HepG2 (cell line): ENCODE measurements at regions not wholly inside any gene's neighbourhood (a gene's known extent, or its start where the extent isn't known, plus 50 kb on each side); places are given as distances from the start of the nearest gene placed in this dataset.

Source experiments
- ATAC-seq: fragments of 200-7000 bp; cut with Tn5 transposase; 3 replicates; pipeline ENCODE4 v1.9.1; 2020; ENCODE audit warnings: mild to moderate bottlenecking, moderate library complexity
- BruUV-seq: library from RNA; stranded (reverse); fragments of 400-500 nt; replicated peaks from 2 replicates; lab custom pipeline; 2021; lab: Mats Ljungman, UMichigan
- CTCF ChIA-PET: fragments of 300-600 bp; formaldehyde crosslinking; extraction: SDS; loops from one replicate; lab custom pipeline; 2021; ENCODE audit warnings: low total read pairs, inconsistent platforms, low intra/inter-chr PET ratio; lab: Yijun Ruan, JAX
- POLR2A ChIA-PET: fragments of 350-600 bp; sonication (Branson Sonifier 250); formaldehyde crosslinking; loops from one replicate; lab custom pipeline; 2020; ENCODE audit warnings: antibody characterized with exemption, inconsistent platforms; lab: Yijun Ruan, JAX
- DNase-seq: peaks from one replicate; pipeline ENCODE4 v3.0.0-alpha.2; 2015; ENCODE audit warnings: low spot score
- FAIRE-seq: peaks from 3 replicates; lab custom pipeline; 2011; peaks lifted over from hg19 to GRCh38; lab: Jason Lieb, UNC
- H2AFZ ChIP-seq: one replicate; pipeline ENCODE4 v1.6.1; 2011; ENCODE audit warnings: low read length, inconsistent platforms
- H3K27ac ChIP-seq: fragments of 300-600 bp; 3 replicates; pipeline ENCODE4 v1.8.0; 2011; ENCODE audit warnings: mixed run types, mild to moderate bottlenecking, mixed read lengths, low read length, inconsistent platforms; ENCODE audit not compliant: insufficient read depth; ENCODE audit errors: extremely low read length
- H3K27me3 ChIP-seq, 2 experiments: fragments of 200-600 bp in 1 of 2; 2 replicates in 1 of 2; 3 replicates in 1 of 2; pipeline versions ENCODE4 v1.6.0 to v1.8.0; 2011; ENCODE audit warnings: low read length in 2 of 2, mild to moderate bottlenecking in 2 of 2, moderate library complexity in 2 of 2, inconsistent platforms in 1 of 2; ENCODE audit not compliant: insufficient read depth in 2 of 2, control insufficient read depth in 1 of 2
- H3K36me3 ChIP-seq, 2 experiments: fragments of 200-600 bp in 1 of 2; replicated peaks in 1 of 2; 2 replicates in 1 of 2; 3 replicates in 1 of 2; pipeline versions ENCODE4 v1.5.1 to v1.8.0; 2011; ENCODE audit warnings: low read length in 2 of 2, inconsistent platforms in 1 of 2; ENCODE audit not compliant: insufficient read depth in 2 of 2, control insufficient read depth in 1 of 2
- H3K4me1 ChIP-seq: 2 replicates; pipeline ENCODE4 v1.5.1; 2012; ENCODE audit warnings: low read length, inconsistent platforms; ENCODE audit not compliant: insufficient read depth
- H3K4me2 ChIP-seq: 2 replicates; pipeline ENCODE4 v1.6.0; 2011; ENCODE audit warnings: low read depth, low read length, inconsistent platforms
- H3K4me3 ChIP-seq, 3 experiments: fragments of 200-600 bp in 1 of 3; sonication (generic), shearing (Covaris generic) in 1 of 3; replicated peaks in 1 of 3; 2 replicates each; pipeline ENCODE4 v1.5.1; 2011 to 2016; ENCODE audit warnings: low read length in 3 of 3, inconsistent platforms in 2 of 3, low read depth in 2 of 3, mild to moderate bottlenecking in 2 of 3, control low read depth in 1 of 3, mixed read lengths in 1 of 3; ENCODE audit not compliant: insufficient read depth in 1 of 3
- H3K79me2 ChIP-seq: one replicate; pipeline ENCODE4 v1.6.1; 2011; ENCODE audit warnings: low read length, inconsistent platforms; ENCODE audit not compliant: insufficient read depth
- H3K9ac ChIP-seq: 2 replicates; pipeline ENCODE4 v1.6.0; 2011; ENCODE audit warnings: mild to moderate bottlenecking, low read depth, low read length, inconsistent platforms; ENCODE audit not compliant: insufficient read depth
- H3K9me3 ChIP-seq: 2 replicates; pipeline ENCODE4 v1.5.1; 2012; ENCODE audit warnings: mild to moderate bottlenecking, low read length
- H4K20me1 ChIP-seq: 2 replicates; pipeline ENCODE4 v1.6.0; 2011; ENCODE audit warnings: inconsistent platforms, mild to moderate bottlenecking, low read length, moderate library complexity; ENCODE audit not compliant: insufficient read depth
- DMAP1 ChIP-seq: IDR thresholded peaks from 2 replicates; pipeline ENCODE4 v1.6.1; 2016
- FOXA1 ChIP-seq, 2 experiments: fragments of 450-650 bp in 1 of 2; sonication (generic) in 1 of 2; formaldehyde crosslinking in 1 of 2; IDR thresholded peaks; 2 replicates each; pipeline versions ENCODE4 v1.4.0 to v1.6.1; 2016 to 2020; ENCODE audit warnings: missing genetic modification reagents in 1 of 2
- KDM2A ChIP-seq: sonication (generic); formaldehyde crosslinking; IDR thresholded peaks from 2 replicates; pipeline ENCODE4 v1.4.0; 2020; ENCODE audit warnings: low read depth, missing genetic modification reagents, borderline replicate concordance
- KDM3A ChIP-seq: IDR thresholded peaks from 2 replicates; pipeline ENCODE4 v1.6.1; 2018; ENCODE audit warnings: low read depth, missing compliant biosample characterization
- MAFF ChIP-seq: IDR thresholded peaks from 2 replicates; pipeline ENCODE4 v1.6.1; 2011; ENCODE audit warnings: low read depth, low read length, improper control_type of control experiment
- MAFK ChIP-seq, 2 experiments: IDR thresholded peaks in 1 of 2; conservative IDR thresholded peaks in 1 of 2; 2 replicates each; pipeline ENCODE4 v1.6.1; 2011; ENCODE audit warnings: improper control_type of control experiment in 2 of 2, low read length in 2 of 2
- SALL2 ChIP-seq: sonication (generic); formaldehyde crosslinking; IDR thresholded peaks from 2 replicates; pipeline ENCODE4 v1.8.1; 2023; ENCODE audit warnings: mild to moderate bottlenecking, missing genetic modification reagents, inconsistent platforms
- YY1 ChIP-seq: IDR thresholded peaks from 2 replicates; pipeline ENCODE4 v1.6.1; 2011; ENCODE audit warnings: low read length, low read depth, moderate library complexity, mild to moderate bottlenecking; ENCODE audit not compliant: insufficient read depth, insufficient replicate concordance
- ZNF143 ChIP-seq: sonication (generic); formaldehyde crosslinking; IDR thresholded peaks from 2 replicates; pipeline ENCODE4 v1.4.0; 2020; ENCODE audit warnings: missing genetic modification reagents
- ZNF605 ChIP-seq: sonication (generic); formaldehyde crosslinking; IDR thresholded peaks from 2 replicates; pipeline ENCODE4 v1.8.0; 2022; ENCODE audit warnings: mild to moderate bottlenecking, missing genetic modification reagents
- WGBS: methylation state at CpG from one replicate; pipeline ENCODE4 v1.1.6; 2017; ENCODE audit warnings: low lambda C conversion rate; 5-methylcytosine and 5-hydroxymethylcytosine counted together
- in situ Hi-C: cut with HindIII; loops from 2 replicates; pipeline ENCODE4 v1.10.0; 2017; ENCODE audit warnings: low pct_unique_long_range_greater_than_20kb; ENCODE audit not compliant: extremely low pct_ligation_motif_present
- intact Hi-C: fragments of 100-400 bp; cut with micrococcal nuclease; formaldehyde crosslinking; loops from one replicate; pipeline ENCODE4 v1.10.0; 2022; ENCODE audit not compliant: unreplicated experiment
- TF ChIP-seq, protein P1 (sequence below): sonication (generic); formaldehyde crosslinking; IDR thresholded peaks from 2 replicates; pipeline ENCODE4 v1.5.0; 2020; ENCODE audit warnings: mild to moderate bottlenecking, missing genetic modification reagents
- TF ChIP-seq, protein P2 (sequence below): sonication (generic); formaldehyde crosslinking; IDR thresholded peaks from 2 replicates; pipeline ENCODE4 v1.5.0; 2020; ENCODE audit warnings: missing genetic modification reagents, mild to moderate bottlenecking, borderline replicate concordance

DNA sequence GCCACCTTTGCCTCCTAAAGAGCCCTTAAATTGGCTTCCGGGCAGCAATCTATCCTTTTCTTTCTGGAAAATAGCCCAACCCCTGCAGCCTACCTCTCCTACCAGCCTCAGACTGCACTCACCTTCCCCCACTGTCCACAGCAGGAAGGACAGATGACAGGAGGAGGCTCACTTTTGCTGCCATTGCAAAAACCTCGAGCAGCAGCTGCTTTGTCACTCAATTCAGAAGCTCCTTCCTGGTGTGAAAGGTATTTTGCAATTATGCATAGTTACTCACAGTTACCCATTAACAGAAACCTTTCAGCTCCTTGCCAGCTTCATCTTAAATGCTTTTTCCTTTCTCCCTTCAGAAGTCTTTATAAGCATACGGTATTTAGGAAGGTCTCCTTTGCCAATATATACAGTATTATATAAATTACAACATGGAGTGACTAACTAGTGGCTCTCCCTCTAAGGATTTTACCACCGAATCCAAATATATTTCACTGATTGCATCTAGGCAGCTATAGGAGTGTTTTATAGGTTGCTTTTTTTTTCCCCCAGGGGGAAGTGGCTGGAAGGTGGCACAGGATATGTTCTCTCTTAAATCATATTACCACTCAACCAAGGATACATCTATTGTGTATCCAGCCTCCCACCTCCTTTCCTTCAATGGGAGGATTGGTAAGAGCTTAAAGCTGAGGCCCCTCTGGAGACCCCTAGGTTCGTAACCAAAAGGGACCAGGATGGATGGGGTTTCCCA, 142.1 kb upstream of the IPO9 start:
- Histone ChIP-seq H2AFZ (no peak overlapping the region), H3K79me2 (no peaks in the 10 kb centered on the region), H3K9me3 (no peaks in the 10 kb centered on the region), H3K27me3 (peaks cover 0 to 18% of the 10 kb centered on the region in 2 experiments; a peak in 2 of 5 replicates), H3K9ac (no peak overlapping the region), H3K36me3 (no peaks in the 10 kb centered on the region), H4K20me1 (no peaks in the 10 kb centered on the region)
- CTCF ChIA-PET = no interaction called here
- DNase-seq (no peak), FAIRE-seq (no peak)
- WGBS = 2% methylated on average over 5 of the region's 5 CpGs
- TF ChIP-seq YY1 (no peak), DMAP1 (CRISPR knock-in tag) (no peak), MAFK (conservative IDR thresholded peaks at IDR 0.05 in 1 of 2, IDR thresholded peaks at IDR 0.05 in 1 of 2; ENCODE audit: low read length in 2 of 2) (peak; percentile 45 to 55), MAFF (peak; percentile 51), KDM2A (CRISPR knock-in tag) (no peak)
- TF ChIP-seq, all 625 proteins: peak for 2
- Histone ChIP-seq H3K4me2 (no peak overlapping the region), H3K4me3 (no peak overlapping the region), H3K27ac (no peak overlapping the region), H3K4me1 (no peaks in the 10 kb centered on the region)
- intact Hi-C loops (no loop called here), in situ Hi-C loops (no loop called here)
- BruUV-seq = no TSS peak
- ATAC-seq = no peak
- POLR2A ChIA-PET = no interaction called here

GRCh38 chr1:201688514-201688913, 140.4 kb upstream of the IPO9 start:
- Histone ChIP-seq H3K9ac (no peak overlapping the region), H3K9me3 (no peaks in the 10 kb centered on the region), H3K4me2 (no peak overlapping the region), H3K27ac (no peak overlapping the region), H3K27me3 (peaks cover 0 to 12% of the 10 kb centered on the region in 2 experiments; a peak in 2 of 5 replicates), H2AFZ (no peak overlapping the region), H3K79me2 (no peaks in the 10 kb centered on the region), H4K20me1 (no peaks in the 10 kb centered on the region), H3K4me1 (no peaks in the 10 kb centered on the region), H3K36me3 (no peaks in the 10 kb centered on the region), H3K4me3 (no peak overlapping the region)
- in situ Hi-C loops = no loop called here
- TF ChIP-seq ZNF605 (CRISPR knock-in tag) (no peak), ZNF143 (CRISPR knock-in tag) (no peak), SALL2 (CRISPR knock-in tag) (no peak), KDM3A (no peak), FOXA1 (IDR thresholded peaks at IDR 0.05) (no peak), FOXA1 (CRISPR knock-in tag; IDR thresholded peaks at IDR 0.05) (no peak)
- TF ChIP-seq, protein P1, sequence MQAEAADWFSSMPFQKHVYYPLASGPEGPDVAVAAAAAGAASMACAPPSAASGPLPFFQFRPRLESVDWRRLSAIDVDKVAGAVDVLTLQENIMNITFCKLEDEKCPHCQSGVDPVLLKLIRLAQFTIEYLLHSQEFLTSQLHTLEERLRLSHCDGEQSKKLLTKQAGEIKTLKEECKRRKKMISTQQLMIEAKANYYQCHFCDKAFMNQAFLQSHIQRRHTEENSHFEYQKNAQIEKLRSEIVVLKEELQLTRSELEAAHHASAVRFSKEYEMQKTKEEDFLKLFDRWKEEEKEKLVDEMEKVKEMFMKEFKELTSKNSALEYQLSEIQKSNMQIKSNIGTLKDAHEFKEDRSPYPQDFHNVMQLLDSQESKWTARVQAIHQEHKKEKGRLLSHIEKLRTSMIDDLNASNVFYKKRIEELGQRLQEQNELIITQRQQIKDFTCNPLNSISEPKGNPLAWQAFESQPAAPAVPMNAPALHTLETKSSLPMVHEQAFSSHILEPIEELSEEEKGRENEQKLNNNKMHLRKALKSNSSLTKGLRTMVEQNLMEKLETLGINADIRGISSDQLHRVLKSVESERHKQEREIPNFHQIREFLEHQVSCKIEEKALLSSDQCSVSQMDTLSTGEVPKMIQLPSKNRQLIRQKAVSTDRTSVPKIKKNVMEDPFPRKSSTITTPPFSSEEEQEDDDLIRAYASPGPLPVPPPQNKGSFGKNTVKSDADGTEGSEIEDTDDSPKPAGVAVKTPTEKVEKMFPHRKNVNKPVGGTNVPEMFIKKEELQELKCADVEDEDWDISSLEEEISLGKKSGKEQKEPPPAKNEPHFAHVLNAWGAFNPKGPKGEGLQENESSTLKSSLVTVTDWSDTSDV (CRISPR knock-in tag) = no peak
- TF ChIP-seq, protein P2, sequence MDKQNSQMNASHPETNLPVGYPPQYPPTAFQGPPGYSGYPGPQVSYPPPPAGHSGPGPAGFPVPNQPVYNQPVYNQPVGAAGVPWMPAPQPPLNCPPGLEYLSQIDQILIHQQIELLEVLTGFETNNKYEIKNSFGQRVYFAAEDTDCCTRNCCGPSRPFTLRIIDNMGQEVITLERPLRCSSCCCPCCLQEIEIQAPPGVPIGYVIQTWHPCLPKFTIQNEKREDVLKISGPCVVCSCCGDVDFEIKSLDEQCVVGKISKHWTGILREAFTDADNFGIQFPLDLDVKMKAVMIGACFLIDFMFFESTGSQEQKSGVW (CRISPR knock-in tag) = no peak
- ChIA-PET CTCF (no interaction called here), POLR2A (no interaction called here)
- BruUV-seq = no TSS peak
- 34% methylated on average over 9 of the region's 9 CpGs for WGBS
- FAIRE-seq (no peak), ATAC-seq (no peak), DNase-seq (no peak)
- intact Hi-C loops = no loop called here
